ENCODE measurements at regions not wholly inside any gene's neighbourhood (a gene's known extent, or its start where the extent isn't known, plus 50 kb on each side); places are given as distances from the start of the nearest gene placed in this dataset.

DNA sequence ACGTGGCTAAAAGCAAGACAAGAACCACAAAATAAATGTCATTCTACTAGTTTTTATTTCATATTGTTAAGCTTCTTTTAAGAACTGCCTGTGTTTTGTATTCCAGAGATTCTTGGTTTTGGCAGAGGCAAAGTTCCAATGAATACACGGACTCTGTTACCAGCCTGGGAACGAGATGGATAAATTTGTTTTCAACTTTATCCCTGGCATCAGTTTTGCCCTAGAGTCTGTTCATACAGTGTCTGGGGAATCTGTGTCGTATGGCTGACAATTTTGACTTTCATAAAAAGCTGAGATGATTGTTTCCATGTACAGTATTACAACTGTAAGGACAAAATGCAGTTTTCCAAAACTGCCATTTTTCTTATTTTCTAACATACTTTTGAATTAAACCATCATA, 327.6 kb downstream of the TBC1D4 start:
- TF ChIP-seq, protein P1, sequence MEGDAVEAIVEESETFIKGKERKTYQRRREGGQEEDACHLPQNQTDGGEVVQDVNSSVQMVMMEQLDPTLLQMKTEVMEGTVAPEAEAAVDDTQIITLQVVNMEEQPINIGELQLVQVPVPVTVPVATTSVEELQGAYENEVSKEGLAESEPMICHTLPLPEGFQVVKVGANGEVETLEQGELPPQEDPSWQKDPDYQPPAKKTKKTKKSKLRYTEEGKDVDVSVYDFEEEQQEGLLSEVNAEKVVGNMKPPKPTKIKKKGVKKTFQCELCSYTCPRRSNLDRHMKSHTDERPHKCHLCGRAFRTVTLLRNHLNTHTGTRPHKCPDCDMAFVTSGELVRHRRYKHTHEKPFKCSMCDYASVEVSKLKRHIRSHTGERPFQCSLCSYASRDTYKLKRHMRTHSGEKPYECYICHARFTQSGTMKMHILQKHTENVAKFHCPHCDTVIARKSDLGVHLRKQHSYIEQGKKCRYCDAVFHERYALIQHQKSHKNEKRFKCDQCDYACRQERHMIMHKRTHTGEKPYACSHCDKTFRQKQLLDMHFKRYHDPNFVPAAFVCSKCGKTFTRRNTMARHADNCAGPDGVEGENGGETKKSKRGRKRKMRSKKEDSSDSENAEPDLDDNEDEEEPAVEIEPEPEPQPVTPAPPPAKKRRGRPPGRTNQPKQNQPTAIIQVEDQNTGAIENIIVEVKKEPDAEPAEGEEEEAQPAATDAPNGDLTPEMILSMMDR (IDR thresholded peaks at IDR 0.05; ENCODE audit: insufficient read depth, low read length, poor library complexity, severe bottlenecking), result no peak
- TF ChIP-seq EZH2phosphoT487 (conservative IDR thresholded peaks at IDR 0.05; ENCODE audit: low read length), result no peak

All from SU-DHL-6 (cell line).